ENCODE measurements at regions not wholly inside any gene's neighbourhood (a gene's known extent, or its start where the extent isn't known, plus 50 kb on each side); places are given as distances from the start of the nearest gene placed in this dataset.

GRCh38 chr2:120629241-120629895 is 106.3 kb upstream of the GLI2 start:
- Histone ChIP-seq H2AFZ (ENCODE audit: low read length) (no peak overlapping the region), H3K79me1 (ENCODE audit: low read depth, low read length) (no peaks in the 10 kb centered on the region), H3K27me3 (ENCODE audit: control insufficient read depth in 3 of 3, insufficient read depth in 3 of 3, low read depth in 1 of 3, low read length in 3 of 3) (peaks cover 0 to 23% (median 0%) of the 10 kb centered on the region in 3 experiments), H2BK15ac (ENCODE audit: low read length) (no peak overlapping the region), H3K23ac (ENCODE audit: low read depth, low read length, poor library complexity) (no peak overlapping the region), H2BK12ac (ENCODE audit: low read length) (no peak overlapping the region), H3K9me3 (replicated peaks in 1 of 2; ENCODE audit: control insufficient read depth in 2 of 2, insufficient read depth in 1 of 2, low read depth in 1 of 2, low read length in 2 of 2) (peaks cover 0 to 2% of the 10 kb centered on the region in 2 donors), H3K9ac (ENCODE audit: low read depth, low read length, poor library complexity) (no peak overlapping the region), H3K18ac (ENCODE audit: low read length) (no peak overlapping the region), H3K14ac (ENCODE audit: low read length) (no peak overlapping the region), H2BK120ac (ENCODE audit: low read depth, low read length) (no peak overlapping the region), H3K4ac (ENCODE audit: low read length) (no peak overlapping the region), H3K27ac (replicated peaks; ENCODE audit: low read length) (no peak overlapping the region), H4K8ac (ENCODE audit: low read depth, low read length) (no peak overlapping the region), H3K36me3 (replicated peaks in 1 of 2; ENCODE audit: control insufficient read depth in 2 of 2, insufficient read depth in 2 of 2, low read length in 2 of 2) (no peaks in the 10 kb centered on the region), H3K4me2 (ENCODE audit: insufficient read depth, low read length, poor library complexity, severe bottlenecking) (no peak overlapping the region), H3K4me3 (ENCODE audit: low read length in 2 of 2) (peak overlapping the region in 1 of 2 donors; percentile 61), H2BK5ac (ENCODE audit: low read length) (no peak overlapping the region), H2AK5ac (ENCODE audit: low read depth, low read length) (no peak overlapping the region), H3K4me1 (ENCODE audit: control insufficient read depth in 2 of 2, insufficient read depth in 1 of 2, low read depth in 1 of 2, low read length in 2 of 2) (no peaks in the 10 kb centered on the region), H4K91ac (ENCODE audit: low read depth, low read length, poor library complexity) (no peak overlapping the region)
- DNase-seq (ENCODE audit: low spot score) = no peak
- WGBS, 2 donors (ENCODE audit: extremely low coverage in 2 of 2, insufficient read length in 2 of 2, insufficient replicate concordance in 1 of 2) = no CpG with 5 or more reads among the region's 8 CpGs

- Histone ChIP-seq H3K27ac (replicated peaks; ENCODE audit: low read length) (no peak overlapping the region), H3K23ac (ENCODE audit: low read depth, low read length, poor library complexity) (no peak overlapping the region), H3K4me2 (ENCODE audit: insufficient read depth, low read length, poor library complexity, severe bottlenecking) (no peak overlapping the region), H4K8ac (ENCODE audit: low read depth, low read length) (no peak overlapping the region), H3K4me1 (ENCODE audit: control insufficient read depth in 2 of 2, insufficient read depth in 1 of 2, low read depth in 1 of 2, low read length in 2 of 2) (no peaks in the 10 kb centered on the region), H4K91ac (ENCODE audit: low read depth, low read length, poor library complexity) (no peak overlapping the region), H3K4me3 (ENCODE audit: low read length in 2 of 2) (no peak overlapping the region), H3K27me3 (ENCODE audit: control insufficient read depth in 3 of 3, insufficient read depth in 3 of 3, low read depth in 1 of 3, low read length in 3 of 3) (peaks cover 0 to 25% (median 0%) of the 10 kb centered on the region in 3 experiments), H3K18ac (ENCODE audit: low read length) (no peak overlapping the region), H3K4ac (ENCODE audit: low read length) (no peak overlapping the region), H3K9me3 (replicated peaks in 1 of 2; ENCODE audit: control insufficient read depth in 2 of 2, insufficient read depth in 1 of 2, low read depth in 1 of 2, low read length in 2 of 2) (peaks cover 0 to 2% of the 10 kb centered on the region in 2 donors), H2BK120ac (ENCODE audit: low read depth, low read length) (no peak overlapping the region), H2BK12ac (ENCODE audit: low read length) (no peak overlapping the region), H3K79me1 (ENCODE audit: low read depth, low read length) (no peaks in the 10 kb centered on the region), H2AFZ (ENCODE audit: low read length) (no peak overlapping the region), H3K14ac (ENCODE audit: low read length) (no peak overlapping the region), H3K36me3 (replicated peaks in 1 of 2; ENCODE audit: control insufficient read depth in 2 of 2, insufficient read depth in 2 of 2, low read length in 2 of 2) (no peaks in the 10 kb centered on the region), H2BK5ac (ENCODE audit: low read length) (no peak overlapping the region), H2BK15ac (ENCODE audit: low read length) (no peak overlapping the region), H3K9ac (ENCODE audit: low read depth, low read length, poor library complexity) (no peak overlapping the region), H2AK5ac (ENCODE audit: low read depth, low read length) (peak overlapping the region; percentile 32)
- no peak for DNase-seq (ENCODE audit: low spot score)
- no CpG with 5 or more reads among the region's 10 CpGs for WGBS, 2 donors (ENCODE audit: extremely low coverage in 2 of 2, insufficient read length in 2 of 2, insufficient replicate concordance in 1 of 2)
Measured at GRCh38 chr2:120630031-120630701, 105.5 kb upstream of the GLI2 start.

GRCh38 chr2:120631236-120631635 is 104.4 kb upstream of the GLI2 start:
- Histone ChIP-seq H3K27me3 (ENCODE audit: control insufficient read depth in 3 of 3, insufficient read depth in 3 of 3, low read depth in 1 of 3, low read length in 3 of 3) (peaks cover 0 to 30% (median 0%) of the 10 kb centered on the region in 3 experiments), H3K23ac (ENCODE audit: low read depth, low read length, poor library complexity) (no peak overlapping the region)

GRCh38 chr2:120631724-120632123 is 103.9 kb upstream of the GLI2 start:
- no peak overlapping the region for H3K4me3 ChIP-seq (ENCODE audit: low read length in 2 of 2)
- H4K91ac ChIP-seq (ENCODE audit: low read depth, low read length, poor library complexity) = no peak overlapping the region
- no peak overlapping the region for H3K27ac ChIP-seq (replicated peaks; ENCODE audit: low read length)

More at GRCh38 chr2:120631236-120631635, 104.4 kb upstream of the GLI2 start:
- H3K4ac ChIP-seq (ENCODE audit: low read length) = no peak overlapping the region
- H2AFZ ChIP-seq (ENCODE audit: low read length) = no peak overlapping the region
- H4K8ac ChIP-seq (ENCODE audit: low read depth, low read length) = no peak overlapping the region
- no peaks in the 10 kb centered on the region for H3K4me1 ChIP-seq (ENCODE audit: control insufficient read depth in 2 of 2, insufficient read depth in 1 of 2, low read depth in 1 of 2, low read length in 2 of 2)
- no CpG with 5 or more reads among the region's 4 CpGs for WGBS, 2 donors (ENCODE audit: extremely low coverage in 2 of 2, insufficient read length in 2 of 2, insufficient replicate concordance in 1 of 2)
- H2BK12ac ChIP-seq (ENCODE audit: low read length) = peak overlapping the region; percentile 28
- H3K14ac ChIP-seq (ENCODE audit: low read length) = no peak overlapping the region
- no peak overlapping the region for H2BK120ac ChIP-seq (ENCODE audit: low read depth, low read length)
- H3K9ac ChIP-seq (ENCODE audit: low read depth, low read length, poor library complexity) = no peak overlapping the region
- no peaks in the 10 kb centered on the region for H3K36me3 ChIP-seq (replicated peaks in 1 of 2; ENCODE audit: control insufficient read depth in 2 of 2, insufficient read depth in 2 of 2, low read length in 2 of 2)
- H2BK5ac ChIP-seq (ENCODE audit: low read length) = no peak overlapping the region
- no peak overlapping the region for H4K91ac ChIP-seq (ENCODE audit: low read depth, low read length, poor library complexity)
- no peak overlapping the region for H3K4me2 ChIP-seq (ENCODE audit: insufficient read depth, low read length, poor library complexity, severe bottlenecking)
- no peak for DNase-seq (ENCODE audit: low spot score)
- H3K27ac ChIP-seq (replicated peaks; ENCODE audit: low read length) = no peak overlapping the region
- H2BK15ac ChIP-seq (ENCODE audit: low read length) = no peak overlapping the region
- no peak overlapping the region for H3K18ac ChIP-seq (ENCODE audit: low read length)
- no peaks in the 10 kb centered on the region for H3K79me1 ChIP-seq (ENCODE audit: low read depth, low read length)
- no peak overlapping the region for H2AK5ac ChIP-seq (ENCODE audit: low read depth, low read length)
- H3K4me3 ChIP-seq (ENCODE audit: low read length in 2 of 2) = no peak overlapping the region
- peaks cover 0 to 2% of the 10 kb centered on the region in 2 donors for H3K9me3 ChIP-seq (replicated peaks in 1 of 2; ENCODE audit: control insufficient read depth in 2 of 2, insufficient read depth in 1 of 2, low read depth in 1 of 2, low read length in 2 of 2)

More at GRCh38 chr2:120631724-120632123, 103.9 kb upstream of the GLI2 start:
- no peak overlapping the region for H3K18ac ChIP-seq (ENCODE audit: low read length)
- H3K27me3 ChIP-seq (ENCODE audit: control insufficient read depth in 3 of 3, insufficient read depth in 3 of 3, low read depth in 1 of 3, low read length in 3 of 3) = peaks cover 0 to 35% (median 0%) of the 10 kb centered on the region in 3 experiments
- no peak overlapping the region for H2BK15ac ChIP-seq (ENCODE audit: low read length)
- H3K14ac ChIP-seq (ENCODE audit: low read length) = no peak overlapping the region
- no peak overlapping the region for H2BK12ac ChIP-seq (ENCODE audit: low read length)
- DNase-seq (ENCODE audit: low spot score) = no peak
- no peak overlapping the region for H2AK5ac ChIP-seq (ENCODE audit: low read depth, low read length)
- peaks cover 0 to 2% of the 10 kb centered on the region in 2 donors for H3K9me3 ChIP-seq (replicated peaks in 1 of 2; ENCODE audit: control insufficient read depth in 2 of 2, insufficient read depth in 1 of 2, low read depth in 1 of 2, low read length in 2 of 2)
- no peak overlapping the region for H3K4ac ChIP-seq (ENCODE audit: low read length)
- H2BK120ac ChIP-seq (ENCODE audit: low read depth, low read length) = no peak overlapping the region
- H3K9ac ChIP-seq (ENCODE audit: low read depth, low read length, poor library complexity) = no peak overlapping the region
- no peak overlapping the region for H3K4me2 ChIP-seq (ENCODE audit: insufficient read depth, low read length, poor library complexity, severe bottlenecking)
- WGBS, 2 donors (ENCODE audit: extremely low coverage in 2 of 2, insufficient read length in 2 of 2, insufficient replicate concordance in 1 of 2) = no CpG with 5 or more reads among the region's 3 CpGs
- H4K8ac ChIP-seq (ENCODE audit: low read depth, low read length) = no peak overlapping the region
- H3K79me1 ChIP-seq (ENCODE audit: low read depth, low read length) = no peaks in the 10 kb centered on the region
- H3K23ac ChIP-seq (ENCODE audit: low read depth, low read length, poor library complexity) = no peak overlapping the region
- no peak overlapping the region for H2AFZ ChIP-seq (ENCODE audit: low read length)
- no peaks in the 10 kb centered on the region for H3K36me3 ChIP-seq (replicated peaks in 1 of 2; ENCODE audit: control insufficient read depth in 2 of 2, insufficient read depth in 2 of 2, low read length in 2 of 2)
- no peaks in the 10 kb centered on the region for H3K4me1 ChIP-seq (ENCODE audit: control insufficient read depth in 2 of 2, insufficient read depth in 1 of 2, low read depth in 1 of 2, low read length in 2 of 2)
- no peak overlapping the region for H2BK5ac ChIP-seq (ENCODE audit: low read length)

All from neuronal stem cell (in vitro differentiated cells).